Effector memory CD8-positive, alpha-beta T cell (primary cell): ENCODE measurements at regions not wholly inside any gene's neighbourhood (a gene's known extent, or its start where the extent isn't known, plus 50 kb on each side); places are given as distances from the start of the nearest gene placed in this dataset.

Source experiments
- ATAC-seq: fragments of 150-1000 bp; cut with Tn5 transposase; replicated peaks from 2 replicates; pipeline ENCODE4 v1.10.0; 2021; ENCODE audit warnings: mild to moderate bottlenecking, moderate library complexity
- DNase-seq, 3 experiments: peaks; one replicate each; pipeline ENCODE4 v3.0.0; 2021
- H3K27ac Mint-ChIP-seq, 2 donors: one replicate each; pipeline ENCODE4 v1.8.0; 2022; ENCODE audit warnings: mild to moderate bottlenecking in 2 of 2, mixed read lengths in 2 of 2, moderate library complexity in 2 of 2
- H3K27me3 Mint-ChIP-seq, 2 donors: one replicate each; pipeline ENCODE4 v1.8.0; 2022; ENCODE audit warnings: mixed read lengths in 2 of 2
- H3K36me3 Mint-ChIP-seq: one replicate; pipeline ENCODE4 v1.8.0; 2022; ENCODE audit warnings: mild to moderate bottlenecking, moderate library complexity, mixed read lengths; ENCODE audit not compliant: insufficient read depth
- H3K4me1 Mint-ChIP-seq, 2 donors: one replicate each; pipeline ENCODE4 v1.8.0; 2022; ENCODE audit warnings: low read depth in 2 of 2, mixed read lengths in 2 of 2
- H3K4me3 Mint-ChIP-seq, 2 donors: one replicate each; pipeline ENCODE4 v1.8.0; 2022; ENCODE audit warnings: mild to moderate bottlenecking in 2 of 2, mixed read lengths in 2 of 2, moderate library complexity in 2 of 2
- H3K9me3 Mint-ChIP-seq, 2 donors: one replicate each; pipeline ENCODE4 v1.8.0; 2022; ENCODE audit warnings: mixed read lengths in 2 of 2

DNA sequence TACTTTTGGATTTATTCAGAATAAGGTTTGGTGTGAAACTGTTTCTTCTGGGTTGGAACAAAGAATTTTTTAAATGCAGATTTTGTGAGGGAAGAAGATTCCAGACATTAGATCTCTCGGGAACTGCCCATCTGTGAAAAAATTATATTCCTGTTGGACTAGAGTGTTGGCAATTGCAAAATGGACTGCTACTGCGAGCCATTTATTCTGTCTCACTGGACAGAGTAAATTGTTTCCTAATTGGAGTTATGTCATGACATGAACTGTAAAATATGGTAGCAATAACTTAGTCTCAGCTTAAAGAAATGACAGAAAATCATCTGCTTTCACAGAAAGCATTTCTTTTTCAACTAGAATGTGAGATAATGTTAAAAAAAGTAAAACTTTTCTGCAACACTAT, 86.0 kb upstream of the MYCBP2 start:
- DNase-seq (no peak), ATAC-seq (no peak)
- no peaks in the 10 kb centered on the region for H3K36me3 Mint-ChIP-seq
- H3K27ac Mint-ChIP-seq: no peak overlapping the region
- no peaks in the 10 kb centered on the region for H3K27me3 Mint-ChIP-seq
- no peaks in the 10 kb centered on the region for H3K9me3 Mint-ChIP-seq
- H3K4me3 Mint-ChIP-seq: no peak overlapping the region
- no peaks in the 10 kb centered on the region for H3K4me1 Mint-ChIP-seq

- Mint-ChIP-seq H3K4me3 (no peak overlapping the region), H3K9me3 (no peaks in the 10 kb centered on the region), H3K27me3 (no peaks in the 10 kb centered on the region), H3K27ac (no peak overlapping the region), H3K36me3 (no peaks in the 10 kb centered on the region), H3K4me1 (no peaks in the 10 kb centered on the region)
- no peak for ATAC-seq
- DNase-seq: no peak
These were observed 85.3 kb upstream of the MYCBP2 start for GRCh38 chr13:77412116-77412635.

DNA sequence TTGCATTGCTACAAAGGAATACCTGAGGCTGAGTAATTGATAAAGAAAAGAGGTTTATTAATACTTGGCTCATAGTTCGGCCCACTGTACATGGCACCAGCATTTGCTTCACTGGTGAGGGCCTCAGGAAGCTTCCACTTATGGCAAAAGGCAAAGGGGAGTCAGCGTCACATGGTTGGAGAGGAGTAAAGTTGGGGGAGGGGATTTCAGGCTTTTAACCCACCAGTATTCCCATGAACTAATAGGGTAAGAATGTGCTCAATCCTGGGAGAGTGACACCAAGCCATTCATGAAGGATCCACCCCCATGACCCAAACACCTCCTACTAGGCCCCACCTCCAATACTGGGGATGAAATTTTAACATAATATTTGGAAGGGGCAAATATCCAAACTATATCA, 82.5 kb upstream of the MYCBP2 start:
- H3K4me3 Mint-ChIP-seq: no peak overlapping the region
- peak overlapping the region in 1 of 2 donors; percentile 1 for H3K27ac Mint-ChIP-seq
- no peaks in the 10 kb centered on the region for H3K36me3 Mint-ChIP-seq
- DNase-seq (no peak), ATAC-seq (no peak)
- H3K9me3 Mint-ChIP-seq: no peaks in the 10 kb centered on the region
- H3K27me3 Mint-ChIP-seq: no peaks in the 10 kb centered on the region
- H3K4me1 Mint-ChIP-seq: no peaks in the 10 kb centered on the region

DNA sequence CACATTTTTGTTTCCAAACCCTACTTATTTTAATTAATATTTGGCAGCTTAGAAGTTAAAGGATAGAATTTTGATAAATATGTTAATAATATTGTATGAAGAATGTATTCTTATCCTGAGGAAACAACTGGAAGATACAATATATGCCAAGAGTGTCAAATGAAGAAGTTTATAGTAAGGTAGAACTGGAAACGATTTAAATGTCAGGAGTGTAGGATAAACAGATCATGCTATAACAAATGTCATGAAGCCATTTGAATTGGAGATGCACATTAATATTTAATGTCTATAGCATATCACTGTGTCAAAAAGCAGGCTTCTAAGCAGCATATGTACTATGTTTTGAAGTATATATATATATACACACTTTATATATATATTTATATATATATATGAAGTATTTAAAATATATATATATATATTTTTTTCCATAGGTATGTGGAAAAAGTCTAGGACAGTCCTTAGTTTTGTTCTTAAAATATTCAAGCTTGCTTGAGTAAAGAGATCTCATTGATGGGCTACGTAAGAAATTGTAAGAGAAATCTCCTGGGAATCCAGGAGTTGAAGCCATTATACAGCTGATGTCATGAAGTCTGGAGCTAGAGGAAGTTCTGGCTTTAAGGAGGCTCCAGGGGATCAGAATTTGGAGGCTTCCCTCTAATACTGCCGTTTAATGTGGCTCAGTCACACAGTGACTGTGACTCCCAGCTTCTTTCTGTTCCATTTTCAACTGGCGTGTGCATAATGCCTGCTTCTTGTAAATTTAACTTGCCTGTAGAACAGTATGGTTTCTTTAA, 79.9 kb upstream of the MYCBP2 start:
- DNase-seq (no peak), ATAC-seq (no peak)
- H3K4me3 Mint-ChIP-seq: no peak overlapping the region
- no peaks in the 10 kb centered on the region for H3K4me1 Mint-ChIP-seq
- H3K27me3 Mint-ChIP-seq: no peaks in the 10 kb centered on the region
- no peak overlapping the region for H3K27ac Mint-ChIP-seq
- H3K36me3 Mint-ChIP-seq: no peaks in the 10 kb centered on the region
- no peaks in the 10 kb centered on the region for H3K9me3 Mint-ChIP-seq

- no peak overlapping the region for H3K27ac Mint-ChIP-seq
- DNase-seq (no peak), ATAC-seq (no peak)
- peaks cover 0 to under 1% of the 10 kb centered on the region in 2 donors for H3K4me1 Mint-ChIP-seq
- no peak overlapping the region for H3K4me3 Mint-ChIP-seq
- H3K27me3 Mint-ChIP-seq: peaks cover 9 to 13% of the 10 kb centered on the region in 2 donors
- H3K9me3 Mint-ChIP-seq: no peaks in the 10 kb centered on the region
- H3K36me3 Mint-ChIP-seq: no peaks in the 10 kb centered on the region
These were observed 72.1 kb upstream of the MYCBP2 start for GRCh38 chr13:77398825-77399620.

DNA sequence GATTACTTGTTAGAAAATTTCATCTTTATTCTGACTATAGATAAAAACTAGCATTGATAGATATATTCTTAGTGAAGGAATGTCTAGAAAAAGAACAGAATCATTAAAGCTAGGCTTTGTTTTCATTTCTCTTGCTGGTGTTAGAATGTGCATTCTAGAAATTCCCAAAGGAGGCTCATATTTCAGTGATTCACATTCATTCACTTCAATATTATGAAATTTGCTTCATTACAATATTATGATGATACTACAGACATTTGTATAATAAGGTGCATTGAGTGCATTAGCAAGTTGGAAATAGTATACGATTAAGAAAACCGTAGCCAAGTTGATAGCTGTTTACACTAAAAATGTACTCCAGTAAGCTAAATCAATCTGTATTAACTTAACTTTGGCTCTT, 70.7 kb upstream of the MYCBP2 start:
- Mint-ChIP-seq H3K4me1 (peaks cover 4 to 10% of the 10 kb centered on the region in 2 donors), H3K9me3 (no peaks in the 10 kb centered on the region), H3K27me3 (peaks cover 9 to 13% of the 10 kb centered on the region in 2 donors), H3K27ac (no peak overlapping the region), H3K36me3 (no peaks in the 10 kb centered on the region), H3K4me3 (no peak overlapping the region)
- DNase-seq (no peak), ATAC-seq (no peak)

- no peak for DNase-seq
- Mint-ChIP-seq H3K27me3 (no peaks in the 10 kb centered on the region), H3K4me3 (no peak overlapping the region), H3K4me1 (peaks cover 4 to 14% of the 10 kb centered on the region in 2 donors), H3K36me3 (no peaks in the 10 kb centered on the region), H3K9me3 (no peaks in the 10 kb centered on the region), H3K27ac (no peak overlapping the region)
- no peak for ATAC-seq
These were observed 64.6 kb upstream of the MYCBP2 start for GRCh38 chr13:77391475-77391874.

- Mint-ChIP-seq H3K9me3 (no peaks in the 10 kb centered on the region), H3K4me3 (no peak overlapping the region), H3K27me3 (no peaks in the 10 kb centered on the region), H3K4me1 (peaks cover 4 to 14% of the 10 kb centered on the region in 2 donors), H3K36me3 (no peaks in the 10 kb centered on the region), H3K27ac (no peak overlapping the region)
- no peak for ATAC-seq
- no peak for DNase-seq
These were observed 63.5 kb upstream of the MYCBP2 start for GRCh38 chr13:77390391-77390790.

GRCh38 chr13:77389625-77390000, 62.7 kb upstream of the MYCBP2 start:
- no peak overlapping the region for H3K4me3 Mint-ChIP-seq
- no peak for ATAC-seq
- H3K9me3 Mint-ChIP-seq: no peaks in the 10 kb centered on the region
- H3K27ac Mint-ChIP-seq: no peak overlapping the region
- DNase-seq: no peak
- no peaks in the 10 kb centered on the region for H3K36me3 Mint-ChIP-seq
- H3K27me3 Mint-ChIP-seq: no peaks in the 10 kb centered on the region
- H3K4me1 Mint-ChIP-seq: peaks cover 4 to 14% of the 10 kb centered on the region in 2 donors

DNA sequence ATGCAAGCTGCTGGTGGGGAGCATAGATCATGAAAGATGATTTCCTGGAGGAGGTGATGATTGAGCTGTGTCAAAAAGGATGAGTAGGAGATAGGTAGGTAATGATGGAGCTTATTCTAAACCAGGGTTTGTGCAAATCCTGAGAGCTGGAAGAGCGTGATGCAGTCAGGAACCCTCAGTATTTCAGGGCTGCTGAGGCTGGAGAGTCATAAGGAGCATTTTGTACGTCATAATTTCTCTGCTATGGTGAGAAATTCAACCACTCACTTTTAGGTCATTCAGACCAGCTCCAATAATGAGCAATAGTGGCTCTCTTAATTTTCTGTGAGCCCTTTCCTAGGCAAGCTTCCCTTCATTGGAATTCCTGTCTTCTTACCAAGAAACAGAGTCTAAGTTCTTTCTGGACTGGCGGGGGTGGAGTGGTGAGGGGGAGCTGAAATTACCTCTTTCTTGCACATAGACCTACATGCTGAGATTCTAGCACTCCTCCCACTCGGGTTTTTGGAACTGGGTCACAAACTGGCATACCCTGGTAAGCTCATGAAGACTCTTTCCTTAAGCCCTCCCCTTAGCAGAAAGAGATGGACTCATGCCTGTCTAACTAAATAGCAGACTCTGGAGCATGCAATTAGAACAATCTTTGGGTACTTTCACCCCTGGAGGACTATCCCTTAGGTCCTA, 62.2 kb upstream of the MYCBP2 start:
- Mint-ChIP-seq H3K4me3 (no peak overlapping the region), H3K9me3 (no peaks in the 10 kb centered on the region), H3K36me3 (no peaks in the 10 kb centered on the region), H3K27me3 (no peaks in the 10 kb centered on the region), H3K27ac (no peak overlapping the region), H3K4me1 (peaks cover 4 to 14% of the 10 kb centered on the region in 2 donors)
- ATAC-seq (no peak), DNase-seq (no peak)

DNA sequence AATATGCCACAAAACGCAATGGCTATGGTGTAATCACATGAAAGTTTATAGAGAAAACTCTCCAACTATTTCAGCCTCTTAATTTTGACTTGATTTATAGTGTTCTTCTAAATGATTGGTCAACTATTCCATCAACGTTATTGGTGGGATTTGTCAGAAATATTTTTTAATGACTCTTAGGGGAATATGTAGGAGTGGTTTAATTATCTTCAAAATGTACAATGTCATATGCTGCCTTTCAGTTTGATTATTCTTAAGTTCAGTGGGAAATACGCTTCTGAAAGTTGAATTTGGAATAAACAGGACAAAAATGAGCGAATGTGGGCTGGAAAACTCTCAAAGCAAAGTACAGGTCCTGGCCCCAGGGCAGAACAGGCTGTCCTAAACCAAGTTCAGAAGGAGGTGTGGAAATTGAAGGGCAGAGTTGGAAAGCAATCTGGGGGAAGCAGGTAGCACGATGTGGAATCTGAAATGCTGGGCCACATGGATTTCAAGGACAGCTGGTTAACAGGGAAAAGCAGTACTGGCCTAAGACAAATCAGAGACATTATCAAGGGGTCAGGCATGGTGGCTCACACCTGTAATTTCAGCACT, 60.8 kb upstream of the MYCBP2 start:
- ATAC-seq (no peak), DNase-seq (no peak)
- H3K4me3 Mint-ChIP-seq: no peak overlapping the region
- H3K36me3 Mint-ChIP-seq: no peaks in the 10 kb centered on the region
- peaks cover 0 to 4% of the 10 kb centered on the region in 2 donors for H3K4me1 Mint-ChIP-seq
- H3K27ac Mint-ChIP-seq: no peak overlapping the region
- H3K9me3 Mint-ChIP-seq: no peaks in the 10 kb centered on the region
- H3K27me3 Mint-ChIP-seq: no peaks in the 10 kb centered on the region

- Mint-ChIP-seq H3K9me3 (no peaks in the 10 kb centered on the region), H3K27me3 (no peaks in the 10 kb centered on the region)
These were observed 60.1 kb upstream of the MYCBP2 start for GRCh38 chr13:77386880-77387606.

DNA sequence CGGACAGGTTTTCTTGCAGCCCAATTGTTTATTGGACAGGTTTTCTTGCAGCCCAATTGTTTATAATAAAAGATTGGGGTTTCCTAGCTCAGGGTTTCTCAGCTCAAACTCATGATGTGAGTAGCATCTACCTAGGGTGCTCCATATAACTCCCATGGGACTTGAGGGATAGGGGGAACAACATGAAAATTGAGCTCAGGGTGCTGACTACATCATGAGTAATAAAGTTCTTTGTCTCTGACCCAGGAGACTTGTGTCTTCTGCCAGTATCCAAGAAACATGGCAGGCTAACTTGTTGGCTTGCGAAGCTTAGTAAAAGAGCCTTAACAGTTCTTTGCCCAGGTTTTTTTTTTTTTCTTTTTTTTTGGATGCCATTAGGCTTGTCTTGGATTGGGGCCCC, 59.2 kb upstream of the MYCBP2 start:
- Mint-ChIP-seq H3K36me3 (no peaks in the 10 kb centered on the region), H3K4me1 (peaks cover 0 to 4% of the 10 kb centered on the region in 2 donors), H3K27ac (no peak overlapping the region), H3K9me3 (no peaks in the 10 kb centered on the region), H3K27me3 (no peaks in the 10 kb centered on the region), H3K4me3 (no peak overlapping the region)
- DNase-seq (no peak), ATAC-seq (no peak)

More at GRCh38 chr13:77386880-77387606, 60.1 kb upstream of the MYCBP2 start:
- DNase-seq (no peak), ATAC-seq (no peak)
- Mint-ChIP-seq H3K27ac (no peak overlapping the region), H3K4me3 (no peak overlapping the region), H3K4me1 (peaks cover 0 to 4% of the 10 kb centered on the region in 2 donors), H3K36me3 (no peaks in the 10 kb centered on the region)
